Kidney (tissue), 13 donors: ENCODE measurements at regions not wholly inside any gene's neighbourhood (a gene's known extent, or its start where the extent isn't known, plus 50 kb on each side); places are given as distances from the start of the nearest gene placed in this dataset.

ENCODE experiments used
- DNase-seq, 5 donors: peaks; one replicate each; pipeline ENCODE4 v3.0.0-alpha.2; 2013 to 2020
- FAIRE-seq: peaks from 2 replicates; lab custom pipeline; 2012; peaks lifted over from hg19 to GRCh38; lab: Jason Lieb, UNC
- H3K27ac ChIP-seq, 2 donors: one replicate each; pipeline ENCODE4 v1.7.0; 2013; ENCODE audit warnings: low read depth in 2 of 2, low read length in 2 of 2, inconsistent platforms in 1 of 2
- H3K27me3 ChIP-seq: one replicate; pipeline ENCODE4 v1.7.1; 2013; ENCODE audit warnings: low read length, inconsistent platforms; ENCODE audit not compliant: control insufficient read depth, insufficient read depth
- H3K36me3 ChIP-seq, 3 donors: one replicate each; pipeline versions ENCODE4 v1.7.0 to v1.7.1; 2013; ENCODE audit warnings: low read length in 3 of 3, control low read depth in 1 of 3, inconsistent platforms in 1 of 3; ENCODE audit not compliant: insufficient read depth in 3 of 3, control insufficient read depth in 2 of 3
- H3K4me1 ChIP-seq, 3 donors: one replicate each; pipeline versions ENCODE4 v1.7.0 to v1.7.1; 2013; ENCODE audit warnings: low read length in 3 of 3, inconsistent platforms in 1 of 3, low read depth in 1 of 3; ENCODE audit not compliant: control insufficient read depth in 2 of 3, insufficient read depth in 2 of 3
- H3K4me3 ChIP-seq, 3 donors: one replicate each; pipeline versions ENCODE4 v1.7.0 to v1.8.1; 2013; ENCODE audit warnings: low read length in 3 of 3, control low read depth in 1 of 3, inconsistent platforms in 1 of 3
- H3K9ac ChIP-seq, 3 donors: one replicate each; pipeline versions ENCODE4 v1.7.0 to v1.7.1; 2013; ENCODE audit warnings: low read length in 3 of 3, control low read depth in 1 of 3, inconsistent platforms in 1 of 3
- H3K9me3 ChIP-seq, 3 donors: one replicate each; pipeline versions ENCODE4 v1.7.0 to v1.7.1; 2013; ENCODE audit warnings: low read length in 3 of 3, control low read depth in 1 of 3, inconsistent platforms in 1 of 3; ENCODE audit not compliant: control insufficient read depth in 2 of 3, insufficient read depth in 1 of 3
- CTCF ChIP-seq: IDR thresholded peaks from 3 replicates; pipeline ENCODE4 v1.5.1; 2012; ENCODE audit warnings: mild to moderate bottlenecking, moderate library complexity, borderline replicate concordance; ENCODE audit not compliant: insufficient read depth; ENCODE audit errors: extremely low read depth
- intact Hi-C: fragments of 100-400 bp; cut with DNase I; formaldehyde crosslinking; loops from one replicate; pipeline ENCODE4 v1.11.1; 2022
- donor health status: control.
- donor health status: control.
- donor health status: control.
- donor health status: control.
- donor health status: control.
- donor health status: DM: yes; HTN: yes; CAD: no.
- donor health status: Normal renal cell carcinoma (clear cell type).

GRCh38 chr12:42904683-42905418 lies 315.3 kb upstream of the PRICKLE1 start:
- TF ChIP-seq CTCF: no peak
- Histone ChIP-seq H3K27ac (no peak overlapping the region), H3K9ac (no peak overlapping the region), H3K36me3 (no peaks in the 10 kb centered on the region), H3K4me1 (no peaks in the 10 kb centered on the region), H3K4me3 (no peak overlapping the region), H3K27me3 (no peaks in the 10 kb centered on the region), H3K9me3 (no peaks in the 10 kb centered on the region)
- FAIRE-seq (no peak), DNase-seq (no peak)
- intact Hi-C loops: no loop called here

GRCh38 chr12:42903736-42904135 lies 314.2 kb upstream of the PRICKLE1 start:
- H3K36me3 ChIP-seq: no peaks in the 10 kb centered on the region
- intact Hi-C loops: no loop called here
- no peaks in the 10 kb centered on the region for H3K9me3 ChIP-seq
- no peak overlapping the region for H3K4me3 ChIP-seq
- no peak overlapping the region for H3K9ac ChIP-seq
- TF ChIP-seq CTCF: no peak
- H3K27ac ChIP-seq: no peak overlapping the region
- H3K27me3 ChIP-seq: no peaks in the 10 kb centered on the region
- FAIRE-seq (no peak), DNase-seq (no peak)
- H3K4me1 ChIP-seq: no peaks in the 10 kb centered on the region

- no peaks in the 10 kb centered on the region for H3K9me3 ChIP-seq
- no peak overlapping the region for H3K9ac ChIP-seq
- intact Hi-C loops: no loop called here
- H3K4me1 ChIP-seq: no peaks in the 10 kb centered on the region
- no peaks in the 10 kb centered on the region for H3K36me3 ChIP-seq
- no peak for TF ChIP-seq CTCF
- no peak overlapping the region for H3K27ac ChIP-seq
- DNase-seq (no peak), FAIRE-seq (no peak)
- H3K4me3 ChIP-seq: no peak overlapping the region
- no peaks in the 10 kb centered on the region for H3K27me3 ChIP-seq
Measured at GRCh38 chr12:42902001-42902400, 312.5 kb upstream of the PRICKLE1 start.

GRCh38 chr12:42893803-42894202 lies 304.3 kb upstream of the PRICKLE1 start:
- H3K27me3 ChIP-seq: no peaks in the 10 kb centered on the region
- TF ChIP-seq CTCF: no peak
- no peaks in the 10 kb centered on the region for H3K9me3 ChIP-seq
- H3K27ac ChIP-seq: no peak overlapping the region
- DNase-seq (no peak), FAIRE-seq (no peak)
- intact Hi-C loops: no loop called here
- no peaks in the 10 kb centered on the region for H3K36me3 ChIP-seq
- no peak overlapping the region for H3K9ac ChIP-seq
- H3K4me3 ChIP-seq: no peak overlapping the region
- H3K4me1 ChIP-seq: no peaks in the 10 kb centered on the region
